Neural cell (in vitro differentiated cells): ENCODE measurements at regions not wholly inside any gene's neighbourhood (a gene's known extent, or its start where the extent isn't known, plus 50 kb on each side); places are given as distances from the start of the nearest gene placed in this dataset.

Source experiments
- H2AFZ ChIP-seq: fragments of 200-600, 300-800 bp; sonication (generic), shearing (Covaris generic); 2 replicates; pipeline ENCODE4 v1.6.0; 2014; ENCODE audit warnings: low read depth, mild to moderate bottlenecking, antibody characterized with exemption, low read length, moderate library complexity
- H3F3A ChIP-seq: fragments of 200-600 bp; shearing (Covaris generic); 2 replicates; pipeline ENCODE4 v1.6.1; 2016; ENCODE audit warnings: mild to moderate bottlenecking, moderate library complexity, mixed read lengths, antibody characterized with exemption, low read length; ENCODE audit not compliant: insufficient read depth, poor library complexity, severe bottlenecking
- H3K27ac ChIP-seq: fragments of 200-600, 300-800 bp; sonication (generic), shearing (Covaris generic); 2 replicates; pipeline ENCODE4 v1.5.1; 2014; ENCODE audit warnings: mild to moderate bottlenecking, low read length, moderate library complexity
- H3K27me3 ChIP-seq: fragments of 300-800, 200-600 bp; sonication (generic), shearing (Covaris generic); 2 replicates; pipeline ENCODE4 v1.6.0; 2014; ENCODE audit warnings: mild to moderate bottlenecking, low read depth, low read length, moderate library complexity; ENCODE audit not compliant: insufficient read depth
- H3K36me3 ChIP-seq: fragments of 300-800, 200-600 bp; sonication (generic), shearing (Covaris generic); 2 replicates; pipeline ENCODE4 v1.5.1; 2014; ENCODE audit warnings: mild to moderate bottlenecking, antibody characterized with exemption, low read length, moderate library complexity; ENCODE audit not compliant: insufficient read depth
- H3K4me2 ChIP-seq: fragments of 300-800, 200-600 bp; sonication (generic), shearing (Covaris generic); 2 replicates; pipeline ENCODE4 v1.6.0; 2014; ENCODE audit warnings: mild to moderate bottlenecking, low read length
- H3K4me3 ChIP-seq: fragments of 300-800, 200-600 bp; sonication (generic), shearing (Covaris generic); 2 replicates; pipeline ENCODE4 v1.5.1; 2014; ENCODE audit warnings: mild to moderate bottlenecking, low read length, moderate library complexity
- H3K79me2 ChIP-seq: fragments of 200-600 bp; shearing (Covaris generic); replicated peaks from 2 replicates; pipeline ENCODE4 v1.6.0; 2014; ENCODE audit warnings: mild to moderate bottlenecking, low read length, moderate library complexity; ENCODE audit not compliant: insufficient read depth
- H3K9ac ChIP-seq: fragments of 300-800, 200-600 bp; sonication (generic), shearing (Covaris generic); 2 replicates; pipeline ENCODE4 v1.6.1; 2016; ENCODE audit warnings: mild to moderate bottlenecking, low read length, mixed read lengths
- H3K9me2 ChIP-seq: fragments of 200-600 bp; shearing (Covaris generic); 2 replicates; pipeline ENCODE4 v1.6.1; 2016; ENCODE audit warnings: mild to moderate bottlenecking, low read length, mixed read lengths; ENCODE audit not compliant: insufficient read depth
- H3K9me3 ChIP-seq: fragments of 200-600, 300-800 bp; sonication (generic), shearing (Covaris generic); 2 replicates; pipeline ENCODE4 v1.6.1; 2016; ENCODE audit warnings: mild to moderate bottlenecking, mixed run types, low read length, moderate library complexity, mixed read lengths
- H4K20me1 ChIP-seq: fragments of 200-600 bp; shearing (Covaris generic); 2 replicates; pipeline ENCODE4 v1.6.1; 2016; ENCODE audit warnings: mild to moderate bottlenecking, mixed run types; ENCODE audit not compliant: insufficient read depth
- CTCF ChIP-seq: fragments of 450-650 bp; IDR thresholded peaks from 2 replicates; pipeline ENCODE4 v1.5.1; 2014; ENCODE audit warnings: antibody characterized with exemption, mild to moderate bottlenecking, moderate library complexity; ENCODE audit not compliant: poor library complexity, severe bottlenecking
- EP300 ChIP-seq: fragments of 450-650 bp; conservative IDR thresholded peaks from 2 replicates; pipeline ENCODE4 v1.6.1; 2014; ENCODE audit warnings: antibody characterized with exemption, mild to moderate bottlenecking, moderate library complexity; ENCODE audit not compliant: poor library complexity, severe bottlenecking
- EZH2 ChIP-seq: fragments of 200-600, 300-800 bp; shearing (Covaris generic), sonication (generic); IDR thresholded peaks from 2 replicates; pipeline ENCODE4 v1.6.1; 2014; ENCODE audit warnings: antibody characterized with exemption, low read length, borderline replicate concordance, mild to moderate bottlenecking; ENCODE audit not compliant: insufficient read depth, poor library complexity, severe bottlenecking
- MXI1 ChIP-seq: fragments of 450-650 bp; conservative IDR thresholded peaks from 2 replicates; pipeline ENCODE4 v1.6.1; 2014; ENCODE audit warnings: antibody characterized with exemption, mild to moderate bottlenecking; ENCODE audit not compliant: poor library complexity, severe bottlenecking
- POLR2AphosphoS5 ChIP-seq: IDR thresholded peaks from 2 replicates; pipeline ENCODE4 v1.6.1; 2012
- RAD21 ChIP-seq: fragments of 450-650 bp; conservative IDR thresholded peaks from 2 replicates; pipeline ENCODE4 v1.6.1; 2014; ENCODE audit warnings: antibody characterized with exemption, mild to moderate bottlenecking, moderate library complexity
- REST ChIP-seq: IDR thresholded peaks from 2 replicates; pipeline ENCODE4 v1.6.1; 2012; ENCODE audit warnings: borderline replicate concordance
- SMC3 ChIP-seq: fragments of 450-650 bp; conservative IDR thresholded peaks from 2 replicates; pipeline ENCODE4 v1.6.1; 2014; ENCODE audit warnings: antibody characterized with exemption, mild to moderate bottlenecking, moderate library complexity; ENCODE audit not compliant: poor library complexity
- TAF1 ChIP-seq: IDR thresholded peaks from 2 replicates; pipeline ENCODE4 v1.6.1; 2012; ENCODE audit warnings: low read depth

- Histone ChIP-seq H3K4me2 (no peak overlapping the region), H4K20me1 (no peaks in the 10 kb centered on the region), H3F3A (no peaks in the 10 kb centered on the region), H3K4me3 (no peak overlapping the region), H3K27ac (no peak overlapping the region), H3K79me2 (no peaks in the 10 kb centered on the region), H3K36me3 (no peaks in the 10 kb centered on the region), H2AFZ (no peak overlapping the region), H3K9me2 (no peaks in the 10 kb centered on the region), H3K9me3 (no peaks in the 10 kb centered on the region), H3K27me3 (no peaks in the 10 kb centered on the region), H3K9ac (no peak overlapping the region)
- TF ChIP-seq EZH2 = no peak
- TF ChIP-seq POLR2AphosphoS5 = no peak
- no peak for TF ChIP-seq REST
- TF ChIP-seq RAD21 = no peak
- TF ChIP-seq MXI1 = no peak
- no peak for TF ChIP-seq CTCF
- no peak for TF ChIP-seq SMC3
- TF ChIP-seq EP300 = no peak
- TF ChIP-seq TAF1 = no peak
These were observed 1200.2 kb downstream of the LRFN5 start for GRCh38 chr14:42806909-42807315.

GRCh38 chr14:42804141-42804540 lies 1197.5 kb downstream of the LRFN5 start:
- Histone ChIP-seq H3K9ac (no peak overlapping the region), H3K27me3 (no peaks in the 10 kb centered on the region), H4K20me1 (no peaks in the 10 kb centered on the region), H3K9me3 (no peaks in the 10 kb centered on the region), H3K27ac (no peak overlapping the region), H3K4me2 (no peak overlapping the region), H3K4me3 (no peak overlapping the region), H3K36me3 (no peaks in the 10 kb centered on the region), H2AFZ (no peak overlapping the region), H3K9me2 (no peaks in the 10 kb centered on the region), H3F3A (no peaks in the 10 kb centered on the region), H3K79me2 (no peaks in the 10 kb centered on the region)
- no peak for TF ChIP-seq RAD21
- no peak for TF ChIP-seq REST
